Right renal cortex interstitium (tissue), 3 donors: ENCODE measurements at regions not wholly inside any gene's neighbourhood (a gene's known extent, or its start where the extent isn't known, plus 50 kb on each side); places are given as distances from the start of the nearest gene placed in this dataset.
"Not testable (repeated sequence)": the region's sequence is repeated elsewhere in the genome, so short reads cannot be mapped to it uniquely, and the experiment has no call there.

Experiments
- DNase-seq, 3 donors: peaks; one replicate each; pipeline ENCODE4 v3.0.0-alpha.2; 2013; ENCODE audit warnings: low read depth in 3 of 3, low spot score in 2 of 3

- no peak for DNase-seq
These were observed 371.7 kb upstream of the IGFBP3 start for GRCh38 chr7:46292741-46293140.

GRCh38 chr7:46291601-46292150 is 370.6 kb upstream of the IGFBP3 start:
- no peak for DNase-seq

DNA sequence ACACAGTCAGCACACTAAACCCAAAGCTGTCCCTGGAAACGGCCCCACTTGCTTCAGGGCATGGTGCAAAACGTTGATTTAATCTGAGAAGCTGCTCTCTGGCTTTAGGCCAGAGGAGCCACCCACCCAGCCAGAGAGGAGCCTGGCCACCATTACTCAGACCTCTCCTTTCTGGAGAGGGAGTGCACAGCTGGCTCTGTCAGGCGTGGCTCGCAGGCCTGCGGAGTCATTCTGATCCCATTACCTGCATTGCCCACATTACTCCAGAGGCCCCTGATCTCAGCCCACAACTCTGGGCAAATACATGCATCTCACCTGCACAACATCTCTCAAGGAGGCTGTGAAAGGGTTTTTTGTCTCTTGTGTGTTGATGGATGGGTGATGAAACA is 370.0 kb upstream of the IGFBP3 start:
- no peak for DNase-seq

GRCh38 chr7:46290374-46291049 is 369.4 kb upstream of the IGFBP3 start:
- no peak for DNase-seq

- DNase-seq: no peak
These were observed 367.8 kb upstream of the IGFBP3 start for GRCh38 chr7:46288861-46289260.

GRCh38 chr7:46288010-46288409 is 366.9 kb upstream of the IGFBP3 start:
- DNase-seq: no peak

GRCh38 chr7:46286957-46287356 is 365.9 kb upstream of the IGFBP3 start:
- DNase-seq: no peak

DNA sequence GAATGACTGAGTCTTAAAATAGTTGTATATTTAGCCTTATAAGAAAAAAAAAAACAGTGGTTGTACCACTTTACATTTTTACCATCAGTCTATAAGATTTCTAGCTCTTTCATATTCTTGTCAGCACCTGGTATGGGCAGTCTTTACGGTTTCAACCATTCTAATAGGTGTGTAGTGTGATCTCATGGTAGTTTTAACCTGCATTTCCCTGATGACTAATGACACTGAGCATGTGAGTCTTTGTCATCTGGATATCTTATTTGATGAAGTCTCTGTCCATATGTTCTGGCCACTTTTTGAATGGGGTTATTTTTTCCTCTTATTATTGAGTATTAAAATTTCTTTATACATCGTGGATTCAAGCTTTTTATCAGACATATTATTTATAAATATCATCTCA is 365.3 kb upstream of the IGFBP3 start:
- no peak for DNase-seq

DNA sequence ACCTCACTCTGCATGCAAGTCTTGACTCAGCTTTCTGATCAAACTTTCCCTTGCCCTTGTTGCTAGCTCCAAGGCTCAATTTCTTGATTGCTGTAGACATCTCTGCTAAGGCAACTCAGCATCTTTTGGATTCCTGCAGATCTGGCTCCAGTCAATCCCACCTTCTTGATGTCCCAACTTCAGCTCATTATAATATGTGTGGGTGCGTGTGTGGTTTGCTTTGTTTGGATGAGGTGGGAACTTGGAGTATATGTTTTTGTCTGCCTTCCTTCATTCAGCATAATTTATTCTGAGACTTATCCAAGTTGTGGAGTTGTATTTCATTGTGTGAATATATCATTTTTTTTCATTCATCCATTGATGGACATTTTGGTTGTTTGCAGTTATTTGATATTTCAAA is 364.8 kb upstream of the IGFBP3 start:
- DNase-seq: no peak

DNA sequence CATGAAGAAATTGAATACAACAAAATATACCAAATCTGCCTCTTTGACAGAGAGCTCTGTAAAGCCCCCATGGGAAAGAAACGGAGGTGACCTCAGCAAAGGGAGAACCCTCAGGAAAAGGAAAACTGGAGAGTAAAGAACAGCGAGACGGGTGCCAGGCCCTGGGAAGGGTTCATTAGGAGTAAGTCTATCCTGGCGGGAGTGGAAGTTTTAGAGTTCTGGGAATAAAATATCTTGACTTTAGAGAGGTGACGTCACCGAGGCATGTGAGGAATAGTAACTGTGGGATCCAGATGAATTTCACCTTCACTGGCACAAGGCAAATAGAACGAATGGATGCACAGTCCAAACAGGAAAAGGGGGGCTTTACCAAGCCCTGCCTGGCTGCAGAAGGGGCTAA is 362.8 kb upstream of the IGFBP3 start:
- DNase-seq: no peak

DNA sequence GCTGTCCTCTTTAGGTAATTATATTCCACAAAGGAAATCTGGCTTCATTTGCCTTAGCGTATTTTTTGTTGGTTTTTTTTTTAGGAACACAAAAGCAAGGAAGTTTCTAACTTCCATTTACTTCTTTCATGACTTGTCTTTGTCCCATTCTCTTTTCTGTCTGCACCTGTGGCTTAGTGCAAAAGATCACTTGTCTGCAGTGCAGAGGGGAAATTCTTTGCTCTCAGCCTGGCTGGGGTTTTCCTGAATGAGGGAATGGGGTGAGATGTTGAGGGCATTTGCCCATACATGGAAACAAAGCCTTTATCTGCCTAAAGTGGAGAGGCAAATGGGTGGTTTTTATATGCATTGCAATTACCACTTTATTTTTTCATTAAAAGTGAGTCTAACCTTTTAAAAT is 361.1 kb upstream of the IGFBP3 start:
- no peak for DNase-seq

GRCh38 chr7:46281071-46281470 is 360.0 kb upstream of the IGFBP3 start:
- no peak for DNase-seq

- no peak for DNase-seq
These were observed 358.2 kb upstream of the IGFBP3 start for GRCh38 chr7:46279290-46279689.

DNA sequence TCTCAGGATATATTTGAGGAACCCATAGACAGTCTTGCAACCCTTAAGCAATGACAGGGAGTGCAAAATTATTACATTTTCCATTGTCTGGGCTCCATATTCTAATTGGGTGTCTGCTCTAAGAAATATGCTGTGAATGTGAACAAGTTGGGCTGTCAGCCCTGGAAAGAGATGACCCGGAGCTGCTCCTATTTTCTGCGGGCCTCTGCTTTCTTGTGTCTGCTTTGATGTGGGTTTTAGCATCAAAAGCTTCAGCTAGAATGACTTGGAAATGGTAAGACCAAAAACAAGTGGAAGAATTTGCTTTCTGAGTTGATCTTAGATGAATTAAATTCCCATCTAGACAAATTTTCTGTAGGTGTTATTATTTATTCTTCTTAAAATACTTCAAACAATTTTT is 343.6 kb upstream of the IGFBP3 start:
- DNase-seq: no peak

DNA sequence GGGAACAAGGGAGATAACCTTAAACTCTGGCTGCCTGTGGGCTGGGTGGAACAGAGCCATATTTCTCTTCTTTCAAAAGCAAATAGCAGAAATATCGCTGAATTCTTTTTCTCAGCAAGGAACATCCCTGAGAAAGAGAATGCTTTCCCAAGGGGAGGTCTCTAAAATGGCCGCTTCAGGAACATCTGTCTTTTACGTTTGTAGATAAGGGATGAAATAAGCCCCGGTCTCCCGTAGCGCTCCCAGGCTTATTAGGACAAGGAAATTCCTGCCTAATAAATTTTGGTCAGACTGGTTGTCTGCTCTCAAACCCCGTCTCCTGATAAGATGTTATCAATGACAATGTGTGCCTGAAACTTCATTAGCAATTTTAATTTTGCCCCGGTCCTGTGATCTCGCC is 340.6 kb upstream of the IGFBP3 start:
- not testable (repeated sequence) for DNase-seq

GRCh38 chr7:46259947-46260346 is 338.9 kb upstream of the IGFBP3 start:
- no peak for DNase-seq

DNA sequence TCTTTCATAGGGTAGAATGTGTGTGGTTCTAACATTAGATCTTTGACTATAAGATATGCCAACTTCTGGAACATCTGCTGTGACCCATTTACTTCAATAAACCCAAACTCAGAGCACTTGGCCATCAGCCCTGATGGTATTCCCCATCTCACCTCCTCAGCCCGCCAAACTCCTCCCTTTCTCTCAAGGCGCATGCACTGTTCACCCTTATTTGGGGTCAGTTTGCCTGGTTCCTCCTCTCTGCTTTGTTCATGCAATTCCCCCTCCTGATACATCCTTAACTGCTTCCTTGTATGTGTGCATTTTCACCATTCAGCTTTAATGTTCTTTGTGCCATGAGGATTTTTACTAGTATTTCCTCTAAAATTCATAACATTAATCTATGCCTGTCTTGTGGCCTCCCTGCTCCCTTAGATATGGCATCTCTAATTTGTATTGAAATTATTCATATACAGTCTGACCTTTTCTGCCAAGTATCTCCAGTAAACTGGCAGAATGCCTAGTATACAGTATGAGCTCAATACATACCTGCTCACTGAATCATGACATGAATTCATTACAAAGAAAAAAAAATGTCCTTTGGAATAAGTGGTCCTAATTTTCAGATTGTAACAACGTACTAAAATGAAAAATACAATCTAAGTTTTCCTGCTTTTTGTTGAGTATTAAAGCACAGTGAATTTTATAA is 336.8 kb upstream of the IGFBP3 start:
- DNase-seq: no peak

GRCh38 chr7:46256870-46257661 is 336.0 kb upstream of the IGFBP3 start:
- DNase-seq: no peak

- no peak for DNase-seq
These were observed 332.4 kb upstream of the IGFBP3 start for GRCh38 chr7:46253520-46253919.

DNA sequence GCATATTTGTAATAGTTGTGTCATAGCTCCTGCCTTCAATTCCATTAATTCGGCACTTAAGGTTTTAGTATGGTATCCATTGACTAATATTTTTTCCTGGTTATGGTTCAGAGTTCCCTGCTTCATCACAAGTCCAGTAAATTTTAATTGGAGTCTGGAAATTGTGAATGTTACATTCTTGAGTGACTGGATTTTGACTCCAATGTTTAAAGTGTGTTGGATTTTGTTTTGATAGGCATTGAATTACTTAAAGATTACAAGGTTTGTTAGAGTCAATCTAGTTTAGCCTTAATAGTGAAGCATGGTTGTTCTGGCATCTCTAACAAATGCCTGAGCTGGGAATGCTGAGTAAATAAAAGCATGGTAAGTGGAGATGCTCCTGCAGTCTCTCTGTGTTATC is 326.6 kb upstream of the IGFBP3 start:
- DNase-seq: no peak

DNA sequence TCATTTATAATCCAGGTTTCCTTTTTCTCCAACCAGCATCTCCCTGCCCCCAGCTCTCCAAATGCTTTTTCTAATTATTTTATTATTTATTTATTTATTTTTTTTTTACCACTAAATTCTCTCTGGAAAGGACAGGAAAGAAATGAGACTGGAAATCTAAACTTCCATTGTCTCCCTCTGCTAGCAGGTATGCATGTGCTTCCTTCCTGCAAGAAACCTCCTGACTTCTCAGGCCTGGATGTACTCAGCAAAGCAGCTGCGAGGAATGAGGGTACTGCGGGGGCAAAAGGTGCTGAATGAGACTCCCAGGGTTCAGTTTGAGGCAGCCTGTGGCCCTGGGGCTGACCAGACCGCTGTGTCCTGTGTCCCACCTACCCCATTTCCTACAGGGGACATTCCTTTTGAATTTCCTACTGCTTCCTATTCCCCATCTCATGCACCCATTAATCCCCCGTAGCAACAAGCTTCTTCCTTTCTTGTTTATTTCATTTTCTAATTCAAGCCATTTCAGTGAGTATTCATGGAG is 324.6 kb upstream of the IGFBP3 start:
- DNase-seq: no peak
